Uterus (tissue), 2 donors: ENCODE measurements at regions not wholly inside any gene's neighbourhood (a gene's known extent, or its start where the extent isn't known, plus 50 kb on each side); places are given as distances from the start of the nearest gene placed in this dataset.

Experiments used
- POLR2A ChIP-seq, 2 donors: fragments of 450-650 bp; IDR thresholded peaks; one replicate each; pipeline ENCODE4 v1.6.1; 2016; ENCODE audit warnings: antibody characterized with exemption in 2 of 2, mild to moderate bottlenecking in 1 of 2, moderate library complexity in 1 of 2
- TF ChIP-seq, protein P1 (sequence below), 4 experiments: fragments of 200-600 bp in 2 of 4; fragments of 450-650 bp in 2 of 4; sonication (generic) in 2 of 4; IDR thresholded peaks; one replicate each; pipeline ENCODE4 v1.5.1; 2016 to 2019; ENCODE audit warnings: antibody characterized with exemption in 4 of 4, mild to moderate bottlenecking in 2 of 4, moderate library complexity in 1 of 4

DNA sequence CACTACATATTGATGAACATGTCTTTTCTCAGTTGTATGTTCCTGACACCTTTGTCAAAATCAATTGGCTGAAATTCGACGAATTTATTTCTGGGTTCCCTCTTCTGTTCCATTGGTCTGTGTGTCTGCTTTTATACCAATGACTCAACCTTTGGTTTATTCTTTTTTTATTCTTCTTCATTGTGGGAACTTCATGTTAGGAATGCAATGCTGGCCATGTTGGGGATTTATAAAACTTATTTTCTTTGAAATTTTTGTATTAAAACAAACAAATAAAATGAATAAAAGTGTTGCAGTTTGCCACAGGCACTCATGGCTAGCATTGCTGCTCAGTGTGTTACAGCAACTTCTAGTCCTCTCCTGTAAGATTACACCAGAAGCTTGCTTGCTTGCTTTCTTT lies 287.8 kb downstream of the DUSP10 start:
- TF ChIP-seq POLR2A (IDR thresholded peaks at IDR 0.05) = no peak
- TF ChIP-seq, protein P1, sequence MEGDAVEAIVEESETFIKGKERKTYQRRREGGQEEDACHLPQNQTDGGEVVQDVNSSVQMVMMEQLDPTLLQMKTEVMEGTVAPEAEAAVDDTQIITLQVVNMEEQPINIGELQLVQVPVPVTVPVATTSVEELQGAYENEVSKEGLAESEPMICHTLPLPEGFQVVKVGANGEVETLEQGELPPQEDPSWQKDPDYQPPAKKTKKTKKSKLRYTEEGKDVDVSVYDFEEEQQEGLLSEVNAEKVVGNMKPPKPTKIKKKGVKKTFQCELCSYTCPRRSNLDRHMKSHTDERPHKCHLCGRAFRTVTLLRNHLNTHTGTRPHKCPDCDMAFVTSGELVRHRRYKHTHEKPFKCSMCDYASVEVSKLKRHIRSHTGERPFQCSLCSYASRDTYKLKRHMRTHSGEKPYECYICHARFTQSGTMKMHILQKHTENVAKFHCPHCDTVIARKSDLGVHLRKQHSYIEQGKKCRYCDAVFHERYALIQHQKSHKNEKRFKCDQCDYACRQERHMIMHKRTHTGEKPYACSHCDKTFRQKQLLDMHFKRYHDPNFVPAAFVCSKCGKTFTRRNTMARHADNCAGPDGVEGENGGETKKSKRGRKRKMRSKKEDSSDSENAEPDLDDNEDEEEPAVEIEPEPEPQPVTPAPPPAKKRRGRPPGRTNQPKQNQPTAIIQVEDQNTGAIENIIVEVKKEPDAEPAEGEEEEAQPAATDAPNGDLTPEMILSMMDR (IDR thresholded peaks at IDR 0.05) = no peak
